ENCODE measurements at regions not wholly inside any gene's neighbourhood (a gene's known extent, or its start where the extent isn't known, plus 50 kb on each side); places are given as distances from the start of the nearest gene placed in this dataset.

GRCh38 chr1:222107975-222108374 lies 366.1 kb upstream of the DUSP10 start:
- TF ChIP-seq CTCF (IDR thresholded peaks at IDR 0.05; ENCODE audit: low read depth, low read length, poor library complexity, severe bottlenecking) (no peak), EZH2phosphoT487 (IDR thresholded peaks at IDR 0.05; ENCODE audit: borderline replicate concordance, low read length) (no peak)
- Histone ChIP-seq H3K27me3 (ENCODE audit: control insufficient read depth, low read length) (no peaks in the 10 kb centered on the region), H3K4me1 (ENCODE audit: control insufficient read depth, low read length) (no peaks in the 10 kb centered on the region), H3K27ac (ENCODE audit: low read depth, low read length) (no peak overlapping the region), H4K20me1 (ENCODE audit: control insufficient read depth, insufficient read depth, low read depth, low read length) (no peaks in the 10 kb centered on the region), H3K79me2 (ENCODE audit: control insufficient read depth, low read length) (no peaks in the 10 kb centered on the region), H3K4me3 (ENCODE audit: low read length) (no peak overlapping the region), H3K9me3 (ENCODE audit: control insufficient read depth, insufficient read depth, low read length) (no peaks in the 10 kb centered on the region), H3K4me2 (ENCODE audit: low read length) (no peak overlapping the region), H3F3A (ENCODE audit: control insufficient read depth, insufficient read depth) (no peaks in the 10 kb centered on the region), H3K36me3 (ENCODE audit: control insufficient read depth, low read length) (no peaks in the 10 kb centered on the region), H3K9me2 (replicated peaks; ENCODE audit: control insufficient read depth, low read length) (no peaks in the 10 kb centered on the region)

- no peaks in the 10 kb centered on the region for H3K4me1 ChIP-seq (ENCODE audit: control insufficient read depth, low read length)
- H3K27ac ChIP-seq (ENCODE audit: low read depth, low read length), result no peak overlapping the region
- H3K9me2 ChIP-seq (replicated peaks; ENCODE audit: control insufficient read depth, low read length), result no peaks in the 10 kb centered on the region
- TF ChIP-seq EZH2phosphoT487 (IDR thresholded peaks at IDR 0.05; ENCODE audit: borderline replicate concordance, low read length) (no peak), CTCF (IDR thresholded peaks at IDR 0.05; ENCODE audit: low read depth, low read length, poor library complexity, severe bottlenecking) (no peak)
- no peaks in the 10 kb centered on the region for H4K20me1 ChIP-seq (ENCODE audit: control insufficient read depth, insufficient read depth, low read depth, low read length)
- no peaks in the 10 kb centered on the region for H3K36me3 ChIP-seq (ENCODE audit: control insufficient read depth, low read length)
- no peak overlapping the region for H3K4me3 ChIP-seq (ENCODE audit: low read length)
- H3K79me2 ChIP-seq (ENCODE audit: control insufficient read depth, low read length), result no peaks in the 10 kb centered on the region
- no peak overlapping the region for H3K4me2 ChIP-seq (ENCODE audit: low read length)
- no peaks in the 10 kb centered on the region for H3K9me3 ChIP-seq (ENCODE audit: control insufficient read depth, insufficient read depth, low read length)
- H3K27me3 ChIP-seq (ENCODE audit: control insufficient read depth, low read length), result no peaks in the 10 kb centered on the region
- no peaks in the 10 kb centered on the region for H3F3A ChIP-seq (ENCODE audit: control insufficient read depth, insufficient read depth)
Measured at GRCh38 chr1:222107267-222107666, 365.4 kb upstream of the DUSP10 start.

- no peak overlapping the region for H3K27ac ChIP-seq (ENCODE audit: low read depth, low read length)
- no peaks in the 10 kb centered on the region for H3F3A ChIP-seq (ENCODE audit: control insufficient read depth, insufficient read depth)
- no peaks in the 10 kb centered on the region for H3K9me3 ChIP-seq (ENCODE audit: control insufficient read depth, insufficient read depth, low read length)
- no peaks in the 10 kb centered on the region for H4K20me1 ChIP-seq (ENCODE audit: control insufficient read depth, insufficient read depth, low read depth, low read length)
- H3K79me2 ChIP-seq (ENCODE audit: control insufficient read depth, low read length), result no peaks in the 10 kb centered on the region
- no peak overlapping the region for H3K4me2 ChIP-seq (ENCODE audit: low read length)
- no peak overlapping the region for H3K4me3 ChIP-seq (ENCODE audit: low read length)
- H3K4me1 ChIP-seq (ENCODE audit: control insufficient read depth, low read length), result no peaks in the 10 kb centered on the region
- no peaks in the 10 kb centered on the region for H3K36me3 ChIP-seq (ENCODE audit: control insufficient read depth, low read length)
- H3K9me2 ChIP-seq (replicated peaks; ENCODE audit: control insufficient read depth, low read length), result no peaks in the 10 kb centered on the region
- H3K27me3 ChIP-seq (ENCODE audit: control insufficient read depth, low read length), result no peaks in the 10 kb centered on the region
- TF ChIP-seq EZH2phosphoT487 (IDR thresholded peaks at IDR 0.05; ENCODE audit: borderline replicate concordance, low read length), result no peak
- no peak for TF ChIP-seq CTCF (IDR thresholded peaks at IDR 0.05; ENCODE audit: low read depth, low read length, poor library complexity, severe bottlenecking)
Measured at GRCh38 chr1:222106377-222106776, 364.5 kb upstream of the DUSP10 start.

- Histone ChIP-seq H3K4me2 (ENCODE audit: low read length) (no peak overlapping the region), H3K9me2 (replicated peaks; ENCODE audit: control insufficient read depth, low read length) (no peaks in the 10 kb centered on the region), H3K9me3 (ENCODE audit: control insufficient read depth, insufficient read depth, low read length) (no peaks in the 10 kb centered on the region), H4K20me1 (ENCODE audit: control insufficient read depth, insufficient read depth, low read depth, low read length) (no peaks in the 10 kb centered on the region), H3K36me3 (ENCODE audit: control insufficient read depth, low read length) (no peaks in the 10 kb centered on the region), H3K27me3 (ENCODE audit: control insufficient read depth, low read length) (no peaks in the 10 kb centered on the region), H3F3A (ENCODE audit: control insufficient read depth, insufficient read depth) (no peaks in the 10 kb centered on the region), H3K4me3 (ENCODE audit: low read length) (no peak overlapping the region), H3K4me1 (ENCODE audit: control insufficient read depth, low read length) (no peaks in the 10 kb centered on the region), H3K27ac (ENCODE audit: low read depth, low read length) (no peak overlapping the region), H3K79me2 (ENCODE audit: control insufficient read depth, low read length) (no peaks in the 10 kb centered on the region)
- TF ChIP-seq EZH2phosphoT487 (IDR thresholded peaks at IDR 0.05; ENCODE audit: borderline replicate concordance, low read length) (no peak), CTCF (IDR thresholded peaks at IDR 0.05; ENCODE audit: low read depth, low read length, poor library complexity, severe bottlenecking) (no peak)
Measured at GRCh38 chr1:222105861-222106260, 364.0 kb upstream of the DUSP10 start.
